Muscle layer of duodenum (tissue), 2 donors: ENCODE measurements at regions not wholly inside any gene's neighbourhood (a gene's known extent, or its start where the extent isn't known, plus 50 kb on each side); places are given as distances from the start of the nearest gene placed in this dataset.

Experiments used
- H3K27ac ChIP-seq: one replicate; pipeline ENCODE4 v1.7.0; 2013; ENCODE audit warnings: mild to moderate bottlenecking, low read length
- H3K27me3 ChIP-seq: one replicate; pipeline ENCODE4 v1.7.0; 2013; ENCODE audit warnings: low read depth, mild to moderate bottlenecking, control low read depth, low read length
- H3K36me3 ChIP-seq, 2 donors: one replicate each; pipeline ENCODE4 v1.7.0; 2013; ENCODE audit warnings: low read length in 2 of 2, control low read depth in 1 of 2, mild to moderate bottlenecking in 1 of 2; ENCODE audit not compliant: insufficient read depth in 2 of 2, control insufficient read depth in 1 of 2
- H3K4me1 ChIP-seq, 2 donors: one replicate each; pipeline ENCODE4 v1.7.0; 2013; ENCODE audit warnings: low read length in 2 of 2, mild to moderate bottlenecking in 2 of 2, control low read depth in 1 of 2, moderate library complexity in 1 of 2; ENCODE audit not compliant: insufficient read depth in 2 of 2, control insufficient read depth in 1 of 2
- H3K4me3 ChIP-seq, 2 donors: one replicate each; pipeline ENCODE4 v1.7.0; 2013; ENCODE audit warnings: low read length in 2 of 2, low read depth in 1 of 2, mild to moderate bottlenecking in 1 of 2
- H3K9me3 ChIP-seq, 2 donors: one replicate each; pipeline ENCODE4 v1.7.0; 2013; ENCODE audit warnings: low read length in 2 of 2, control low read depth in 1 of 2, mild to moderate bottlenecking in 1 of 2; ENCODE audit not compliant: control insufficient read depth in 1 of 2
- donor health status: healthy.

- Histone ChIP-seq H3K4me1 (no peaks in the 10 kb centered on the region), H3K27ac (no peak overlapping the region), H3K4me3 (no peak overlapping the region), H3K27me3 (no peaks in the 10 kb centered on the region), H3K36me3 (no peaks in the 10 kb centered on the region), H3K9me3 (no peaks in the 10 kb centered on the region)
These were observed 51.7 kb downstream of the FAM50B start for GRCh38 chr6:3900744-3901336.

- Histone ChIP-seq H3K27me3 (no peaks in the 10 kb centered on the region), H3K4me3 (no peak overlapping the region), H3K36me3 (no peaks in the 10 kb centered on the region), H3K9me3 (no peaks in the 10 kb centered on the region), H3K27ac (no peak overlapping the region), H3K4me1 (no peaks in the 10 kb centered on the region)
These were observed 53.9 kb downstream of the FAM50B start for GRCh38 chr6:3902871-3903648.

- H3K27me3 ChIP-seq = no peaks in the 10 kb centered on the region
- no peaks in the 10 kb centered on the region for H3K4me1 ChIP-seq
- H3K9me3 ChIP-seq = no peaks in the 10 kb centered on the region
- H3K4me3 ChIP-seq = no peak overlapping the region
- H3K27ac ChIP-seq = no peak overlapping the region
- H3K36me3 ChIP-seq = no peaks in the 10 kb centered on the region
These were observed 55.3 kb downstream of the FAM50B start for GRCh38 chr6:3904518-3904917.

GRCh38 chr6:3905945-3906845 is 57.0 kb downstream of the FAM50B start:
- H3K27ac ChIP-seq = no peak overlapping the region
- H3K27me3 ChIP-seq = no peaks in the 10 kb centered on the region
- H3K36me3 ChIP-seq = no peaks in the 10 kb centered on the region
- H3K4me1 ChIP-seq = no peaks in the 10 kb centered on the region
- no peak overlapping the region for H3K4me3 ChIP-seq
- no peaks in the 10 kb centered on the region for H3K9me3 ChIP-seq

- Histone ChIP-seq H3K36me3 (no peaks in the 10 kb centered on the region), H3K4me1 (peaks cover 0 to 3% of the 10 kb centered on the region in 2 donors), H3K27me3 (no peaks in the 10 kb centered on the region), H3K27ac (no peak overlapping the region), H3K9me3 (no peaks in the 10 kb centered on the region), H3K4me3 (no peak overlapping the region)
These were observed 57.6 kb downstream of the FAM50B start for GRCh38 chr6:3906846-3907151.

- Histone ChIP-seq H3K4me3 (no peak overlapping the region), H3K4me1 (peaks cover 6 to 18% of the 10 kb centered on the region in 2 donors), H3K9me3 (no peaks in the 10 kb centered on the region), H3K36me3 (peaks cover 0 to 8% of the 10 kb centered on the region in 2 donors), H3K27ac (no peak overlapping the region), H3K27me3 (no peaks in the 10 kb centered on the region)
These were observed 59.0 kb downstream of the FAM50B start for GRCh38 chr6:3908223-3908622.

GRCh38 chr6:3908961-3909360 is 59.8 kb downstream of the FAM50B start:
- H3K27me3 ChIP-seq = no peaks in the 10 kb centered on the region
- peaks cover 9 to 22% of the 10 kb centered on the region in 2 donors for H3K4me1 ChIP-seq
- no peak overlapping the region for H3K4me3 ChIP-seq
- H3K36me3 ChIP-seq = peaks cover 0 to 11% of the 10 kb centered on the region in 2 donors
- H3K9me3 ChIP-seq = no peaks in the 10 kb centered on the region
- H3K27ac ChIP-seq = no peak overlapping the region

- no peak overlapping the region for H3K27ac ChIP-seq
- H3K9me3 ChIP-seq = no peaks in the 10 kb centered on the region
- no peaks in the 10 kb centered on the region for H3K27me3 ChIP-seq
- H3K4me1 ChIP-seq = peaks cover 9 to 25% of the 10 kb centered on the region in 2 donors
- no peak overlapping the region for H3K4me3 ChIP-seq
- peaks cover 0 to 11% of the 10 kb centered on the region in 2 donors for H3K36me3 ChIP-seq
These were observed 61.0 kb downstream of the FAM50B start for GRCh38 chr6:3910106-3910663.

- H3K36me3 ChIP-seq = peaks cover 0 to 11% of the 10 kb centered on the region in 2 donors
- H3K9me3 ChIP-seq = no peaks in the 10 kb centered on the region
- no peaks in the 10 kb centered on the region for H3K27me3 ChIP-seq
- peaks cover 9 to 25% of the 10 kb centered on the region in 2 donors for H3K4me1 ChIP-seq
- H3K4me3 ChIP-seq = no peak overlapping the region
- no peak overlapping the region for H3K27ac ChIP-seq
These were observed 62.0 kb downstream of the FAM50B start for GRCh38 chr6:3911130-3911529.

GRCh38 chr6:3911614-3912336 is 62.6 kb downstream of the FAM50B start:
- H3K4me3 ChIP-seq = no peak overlapping the region
- no peaks in the 10 kb centered on the region for H3K27me3 ChIP-seq
- peaks cover 0 to 11% of the 10 kb centered on the region in 2 donors for H3K36me3 ChIP-seq
- H3K4me1 ChIP-seq = peaks cover 9 to 25% of the 10 kb centered on the region in 2 donors
- no peaks in the 10 kb centered on the region for H3K9me3 ChIP-seq
- peak overlapping the region; percentile 90 for H3K27ac ChIP-seq
